DND-41 (cell line): ENCODE measurements at regions not wholly inside any gene's neighbourhood (a gene's known extent, or its start where the extent isn't known, plus 50 kb on each side); places are given as distances from the start of the nearest gene placed in this dataset.

Experiments used
- CTCF ChIP-seq: IDR thresholded peaks from 2 replicates; pipeline ENCODE4 v1.5.1; 2012; ENCODE audit warnings: borderline replicate concordance, low read length, moderate library complexity, mild to moderate bottlenecking; ENCODE audit not compliant: poor library complexity, severe bottlenecking; ENCODE audit errors: extremely low read depth
- EZH2 ChIP-seq: IDR thresholded peaks from 3 replicates; pipeline ENCODE4 v1.6.1; 2012; ENCODE audit warnings: borderline replicate concordance, low read depth, mild to moderate bottlenecking, moderate library complexity, low read length, inconsistent platforms; ENCODE audit not compliant: severe bottlenecking

- no peak for TF ChIP-seq EZH2
- no peak for TF ChIP-seq CTCF
These were observed 930.0 kb upstream of the SLITRK6 start for GRCh38 chr13:86729206-86729605.
